ENCODE measurements at regions not wholly inside any gene's neighbourhood (a gene's known extent, or its start where the extent isn't known, plus 50 kb on each side); places are given as distances from the start of the nearest gene placed in this dataset.

DNA sequence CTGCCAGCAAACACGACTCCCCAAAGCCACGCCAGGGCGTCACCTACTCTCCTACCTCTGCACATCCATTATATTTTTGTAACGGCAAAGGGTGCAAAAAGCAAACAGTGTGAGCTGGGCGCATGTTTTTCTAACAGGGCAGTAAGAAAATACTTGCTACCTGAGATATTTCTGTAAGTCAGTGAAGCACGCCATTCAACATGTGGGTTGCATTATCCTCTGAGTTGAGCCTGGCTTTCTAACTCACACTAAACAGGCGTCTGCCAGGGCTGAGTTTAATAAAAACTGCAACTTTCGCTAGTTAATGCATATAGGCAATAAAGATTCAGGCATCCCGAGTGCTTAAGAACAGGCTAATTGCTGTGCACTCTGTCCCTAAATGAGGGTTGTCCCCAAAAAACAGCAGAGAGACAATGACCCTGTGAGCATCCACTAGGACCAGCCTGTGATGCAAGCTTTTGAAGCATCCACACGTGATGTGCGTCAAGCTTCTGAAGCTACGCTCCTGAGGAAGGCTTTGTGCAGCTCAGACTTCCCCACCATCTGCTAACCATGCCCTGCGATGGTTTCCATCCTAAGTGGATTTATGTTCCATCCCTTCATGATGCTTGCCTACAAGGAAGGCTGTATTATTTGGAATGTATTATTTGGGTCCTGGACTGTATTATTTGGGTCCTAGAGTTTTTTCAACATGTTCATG lies 70.0 kb upstream of the SIM2 start:
- Histone ChIP-seq H3K36me3 (replicated peaks in 1 of 2; ENCODE audit: control insufficient read depth in 1 of 2, insufficient read depth in 2 of 2, low read length in 2 of 2) (no peaks in the 10 kb centered on the region), H3K4me2 (replicated peaks; ENCODE audit: extremely low read depth, low read length, poor library complexity, severe bottlenecking) (no peak overlapping the region), H4K20me1 (ENCODE audit: insufficient read depth, low read length) (no peaks in the 10 kb centered on the region), H3K9me3 (replicated peaks in 1 of 2; ENCODE audit: control insufficient read depth in 1 of 2, insufficient read depth in 1 of 2, low read length in 2 of 2) (peaks cover 4 to 6% of the 10 kb centered on the region in 2 donors), H2AFZ (ENCODE audit: insufficient read depth, low read depth, low read length, poor library complexity, severe bottlenecking) (no peak overlapping the region), H3K27me3 (ENCODE audit: control insufficient read depth in 2 of 2, insufficient read depth in 2 of 2, low read length in 2 of 2) (no peaks in the 10 kb centered on the region), H3K79me2 (ENCODE audit: insufficient read depth, low read length) (no peaks in the 10 kb centered on the region), H3K9ac (ENCODE audit: insufficient read depth, low read length, poor library complexity, severe bottlenecking) (no peak overlapping the region), H3K4me1 (ENCODE audit: control insufficient read depth in 1 of 2, insufficient read depth in 2 of 2, low read length in 2 of 2) (no peaks in the 10 kb centered on the region), H3K4me3 (replicated peaks in 1 of 3; ENCODE audit: low read depth in 2 of 3, low read length in 3 of 3) (no peak overlapping the region), H3K27ac (ENCODE audit: low read depth in 1 of 2, low read length in 2 of 2) (no peak overlapping the region)
- Mint-ChIP-seq H3K4me1 (no peaks in the 10 kb centered on the region), H3K27ac (no peak overlapping the region), H3K27me3 (ENCODE audit: low read depth in 3 of 3) (peaks cover 3 to 8% (median 6%) of the 10 kb centered on the region in 3 donors), H3K4me3 (no peak overlapping the region), H3K9me3 (peaks cover 0 to 10% (median 1%) of the 10 kb centered on the region in 7 donors), H3K36me3 (no peaks in the 10 kb centered on the region)
- TF ChIP-seq CTCF (IDR thresholded peaks at IDR 0.05) = no peak
- 86% methylated on average over 8 of the region's 13 CpGs for WGBS (ENCODE audit: insufficient coverage)
- no peak for DNase-seq
- intact Hi-C loops (cut with micrococcal nuclease) = no loop called here

DNA sequence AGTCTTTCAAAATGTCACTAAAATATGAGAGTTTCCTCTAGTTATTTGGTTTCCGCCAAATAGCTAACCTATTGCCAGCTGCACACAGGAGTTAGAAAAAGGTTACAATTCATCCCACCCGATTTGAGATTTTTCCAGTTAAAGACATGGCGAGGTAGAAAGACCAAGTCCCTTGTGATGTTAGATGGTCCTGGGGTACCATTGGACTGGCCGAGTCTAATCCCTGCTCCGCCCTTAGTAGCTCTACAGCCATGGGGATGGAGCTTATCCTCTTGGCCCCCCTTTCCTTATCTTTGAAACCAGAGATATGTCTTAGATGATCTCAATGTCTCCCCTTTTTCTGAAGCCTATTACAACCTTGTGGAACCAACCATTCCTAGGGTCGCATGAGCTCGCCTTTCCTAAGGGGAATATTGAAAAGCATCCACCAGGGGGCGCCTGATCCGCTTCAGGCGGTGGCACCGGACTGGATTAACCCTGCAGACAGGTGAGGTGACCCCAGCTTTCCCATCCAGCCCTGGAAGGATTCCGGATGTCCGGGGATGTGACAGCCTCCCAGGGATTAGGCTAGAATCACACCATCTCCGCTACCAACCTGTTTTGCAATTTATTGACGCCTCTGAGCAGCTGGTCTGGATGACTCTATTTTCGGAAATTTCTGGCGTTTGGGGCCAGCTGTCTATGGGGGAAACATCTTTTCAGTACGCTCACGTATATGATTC lies 68.3 kb upstream of the SIM2 start:
- no peak overlapping the region for H3K9ac ChIP-seq (ENCODE audit: insufficient read depth, low read length, poor library complexity, severe bottlenecking)
- intact Hi-C loops (cut with micrococcal nuclease) = loop anchor here (5.0 kb wide), 1 partner anchor 297 kb away; no protein-coding TSS in a partner anchor
- H3K36me3 Mint-ChIP-seq = no peaks in the 10 kb centered on the region

More for the DNA sequence above, 68.3 kb upstream of the SIM2 start:
- no peaks in the 10 kb centered on the region for H3K4me1 ChIP-seq (ENCODE audit: control insufficient read depth in 1 of 2, insufficient read depth in 2 of 2, low read length in 2 of 2)
- no peak overlapping the region for H3K27ac Mint-ChIP-seq
- H3K27me3 Mint-ChIP-seq (ENCODE audit: low read depth in 3 of 3) = peaks cover 2 to 11% (median 3%) of the 10 kb centered on the region in 3 donors
- peak; percentile 20 to 30 (median 23) for DNase-seq
- no peak overlapping the region for H3K27ac ChIP-seq (ENCODE audit: low read depth in 1 of 2, low read length in 2 of 2)
- no peaks in the 10 kb centered on the region for H3K79me2 ChIP-seq (ENCODE audit: insufficient read depth, low read length)
- no peak overlapping the region for H3K4me2 ChIP-seq (replicated peaks; ENCODE audit: extremely low read depth, low read length, poor library complexity, severe bottlenecking)
- no peak overlapping the region for H3K4me3 ChIP-seq (replicated peaks in 1 of 3; ENCODE audit: low read depth in 2 of 3, low read length in 3 of 3)
- WGBS (ENCODE audit: insufficient coverage) = 31% methylated on average over 12 of the region's 19 CpGs
- no peaks in the 10 kb centered on the region for H4K20me1 ChIP-seq (ENCODE audit: insufficient read depth, low read length)
- no peaks in the 10 kb centered on the region for H3K9me3 ChIP-seq (replicated peaks in 1 of 2; ENCODE audit: control insufficient read depth in 1 of 2, insufficient read depth in 1 of 2, low read length in 2 of 2)
- H3K9me3 Mint-ChIP-seq = peaks cover 0 to 7% (median 0%) of the 10 kb centered on the region in 7 donors
- H3K36me3 ChIP-seq (replicated peaks in 1 of 2; ENCODE audit: control insufficient read depth in 1 of 2, insufficient read depth in 2 of 2, low read length in 2 of 2) = no peaks in the 10 kb centered on the region
- H3K4me3 Mint-ChIP-seq = no peak overlapping the region
- peak; percentile 83 for TF ChIP-seq CTCF (IDR thresholded peaks at IDR 0.05)
- H2AFZ ChIP-seq (ENCODE audit: insufficient read depth, low read depth, low read length, poor library complexity, severe bottlenecking) = no peak overlapping the region
- H3K4me1 Mint-ChIP-seq = no peaks in the 10 kb centered on the region
- no peaks in the 10 kb centered on the region for H3K27me3 ChIP-seq (ENCODE audit: control insufficient read depth in 2 of 2, insufficient read depth in 2 of 2, low read length in 2 of 2)

Data from CD14-positive monocyte (primary cell).